MM.1S (cell line): ENCODE measurements at regions not wholly inside any gene's neighbourhood (a gene's known extent, or its start where the extent isn't known, plus 50 kb on each side); places are given as distances from the start of the nearest gene placed in this dataset.

ENCODE experiments used
- DNase-seq: peaks from one replicate; pipeline ENCODE4 v3.0.0-alpha.2; 2015
- H2AFZ ChIP-seq: fragments of 300-600 bp; sonication (generic); 2 replicates; pipeline ENCODE4 v1.6.0; 2016; ENCODE audit warnings: antibody characterized with exemption, low read length
- H3F3A ChIP-seq: fragments of 300-600 bp; sonication (generic); 2 replicates; pipeline ENCODE4 v1.6.1; 2016; ENCODE audit warnings: mild to moderate bottlenecking, antibody characterized with exemption, low read length, moderate library complexity, mixed read lengths; ENCODE audit not compliant: insufficient read depth
- H3K27ac ChIP-seq: fragments of 300-600 bp; sonication (generic); 2 replicates; pipeline ENCODE4 v1.5.1; 2016; ENCODE audit warnings: mild to moderate bottlenecking, low read length
- H3K27me3 ChIP-seq: fragments of 300-600 bp; sonication (generic); replicated peaks from 2 replicates; pipeline ENCODE4 v1.6.0; 2016; ENCODE audit warnings: low read length; ENCODE audit not compliant: insufficient read depth
- H3K36me3 ChIP-seq: fragments of 300-600 bp; sonication (generic); replicated peaks from 2 replicates; pipeline ENCODE4 v1.6.1; 2016; ENCODE audit warnings: mild to moderate bottlenecking, low read length, mixed read lengths; ENCODE audit not compliant: insufficient read depth
- H3K4me1 ChIP-seq: fragments of 300-600 bp; sonication (generic); 2 replicates; pipeline ENCODE4 v1.6.1; 2016; ENCODE audit warnings: low read length, mixed read lengths
- H3K4me2 ChIP-seq: fragments of 300-600 bp; sonication (generic); 2 replicates; pipeline ENCODE4 v1.6.0; 2016; ENCODE audit warnings: low read depth, low read length
- H3K4me3 ChIP-seq: fragments of 300-600 bp; sonication (generic); 2 replicates; pipeline ENCODE4 v1.5.1; 2016; ENCODE audit warnings: low read length, mixed read lengths
- H3K79me2 ChIP-seq: fragments of 300-600 bp; sonication (generic); 2 replicates; pipeline ENCODE4 v1.6.1; 2016; ENCODE audit warnings: mixed run types, low read length, mixed read lengths
- H3K9ac ChIP-seq: fragments of 300-600 bp; sonication (generic); 2 replicates; pipeline ENCODE4 v1.6.1; 2016; ENCODE audit warnings: low read length, mixed read lengths
- H3K9me2 ChIP-seq: fragments of 300-600 bp; sonication (generic); replicated peaks from 2 replicates; pipeline ENCODE4 v1.6.1; 2016; ENCODE audit warnings: mild to moderate bottlenecking, low read length, mixed read lengths; ENCODE audit not compliant: insufficient read depth
- H3K9me3 ChIP-seq: fragments of 300-600 bp; sonication (generic); replicated peaks from 2 replicates; pipeline ENCODE4 v1.6.1; 2016; ENCODE audit warnings: mild to moderate bottlenecking, low read length, mixed read lengths; ENCODE audit not compliant: insufficient read depth
- H4K20me1 ChIP-seq: fragments of 300-600 bp; sonication (generic); 2 replicates; pipeline ENCODE4 v1.6.1; 2016; ENCODE audit warnings: mild to moderate bottlenecking, low read length, moderate library complexity, mixed read lengths; ENCODE audit not compliant: insufficient read depth
- CTCF ChIP-seq: fragments of 300-600 bp; sonication (generic); IDR thresholded peaks from 2 replicates; pipeline ENCODE4 v1.5.1; 2016; ENCODE audit warnings: antibody characterized with exemption, low read length, mixed read lengths
- EZH2 ChIP-seq: fragments of 300-600 bp; sonication (generic); optimal IDR thresholded peaks from 2 replicates; pipeline ENCODE3; 2017; ENCODE audit warnings: low read depth, mild to moderate bottlenecking, antibody characterized with exemption, low read length, mixed read lengths
- EZH2phosphoT487 ChIP-seq: fragments of 300-600 bp; sonication (generic); IDR thresholded peaks from 2 replicates; pipeline ENCODE4 v1.6.1; 2018; ENCODE audit warnings: antibody characterized with exemption, low read length

GRCh38 chr20:37590938-37591490 lies 63.3 kb upstream of the BLCAP start:
- Histone ChIP-seq H3K4me2 (no peak overlapping the region), H3K4me3 (no peak overlapping the region), H3K36me3 (no peaks in the 10 kb centered on the region), H3F3A (no peaks in the 10 kb centered on the region), H3K9me2 (no peaks in the 10 kb centered on the region), H3K27me3 (no peaks in the 10 kb centered on the region; the same call in 1 of the 2 replicates), H3K27ac (no peak overlapping the region), H2AFZ (no peak overlapping the region), H4K20me1 (no peaks in the 10 kb centered on the region), H3K79me2 (no peaks in the 10 kb centered on the region), H3K4me1 (no peaks in the 10 kb centered on the region), H3K9me3 (no peaks in the 10 kb centered on the region; the same call in 1 of the 2 replicates), H3K9ac (no peak overlapping the region)
- no peak for DNase-seq
- no peak for TF ChIP-seq EZH2phosphoT487
- TF ChIP-seq EZH2: no peak
- no peak for TF ChIP-seq CTCF

- Histone ChIP-seq H3K9me3 (no peaks in the 10 kb centered on the region; the same call in 1 of the 2 replicates), H2AFZ (no peak overlapping the region), H3K4me1 (no peaks in the 10 kb centered on the region), H3K4me2 (no peak overlapping the region), H3K27ac (no peak overlapping the region), H3K36me3 (no peaks in the 10 kb centered on the region), H3K4me3 (no peak overlapping the region), H3K9me2 (no peaks in the 10 kb centered on the region), H3K9ac (no peak overlapping the region), H4K20me1 (no peaks in the 10 kb centered on the region), H3K27me3 (peaks cover 5% of the 10 kb centered on the region; the same call in 1 of the 2 replicates), H3F3A (no peaks in the 10 kb centered on the region), H3K79me2 (no peaks in the 10 kb centered on the region)
- TF ChIP-seq EZH2phosphoT487: no peak
- no peak for TF ChIP-seq EZH2
- TF ChIP-seq CTCF: no peak
- DNase-seq: no peak
Observed at GRCh38 chr20:37586078-37586477, 58.4 kb upstream of the BLCAP start.

- Histone ChIP-seq H3K9ac (no peak overlapping the region), H2AFZ (no peak overlapping the region), H3K4me3 (no peak overlapping the region), H3F3A (no peaks in the 10 kb centered on the region), H3K9me2 (no peaks in the 10 kb centered on the region), H3K79me2 (no peaks in the 10 kb centered on the region), H3K36me3 (no peaks in the 10 kb centered on the region), H3K9me3 (no peaks in the 10 kb centered on the region; the same call in 1 of the 2 replicates), H3K27ac (no peak overlapping the region), H3K4me1 (no peaks in the 10 kb centered on the region), H3K4me2 (no peak overlapping the region), H3K27me3 (peaks cover 5% of the 10 kb centered on the region; the same call in 1 of the 2 replicates), H4K20me1 (no peaks in the 10 kb centered on the region)
- DNase-seq: no peak
- TF ChIP-seq EZH2 (no peak), EZH2phosphoT487 (no peak), CTCF (no peak)
Observed at GRCh38 chr20:37584238-37584807, 56.6 kb upstream of the BLCAP start.
